BE2C (cell line): ENCODE measurements at regions not wholly inside any gene's neighbourhood (a gene's known extent, or its start where the extent isn't known, plus 50 kb on each side); places are given as distances from the start of the nearest gene placed in this dataset.

Experiments used
- DNase-seq: peaks from one replicate; pipeline ENCODE4 v3.0.0-alpha.2; 2020
- H3K27me3 ChIP-seq: fragments of 250-450 bp; sonication (Bioruptor Pico); 2 replicates; pipeline ENCODE4 v1.5.1; 2020; ENCODE audit warnings: mild to moderate bottlenecking
- H3K36me3 ChIP-seq: fragments of 250-450 bp; sonication (Bioruptor Pico); 2 replicates; pipeline ENCODE4 v1.5.1; 2020; ENCODE audit warnings: mild to moderate bottlenecking
- H3K4me1 ChIP-seq: fragments of 250-450 bp; sonication (Bioruptor Pico); 2 replicates; pipeline ENCODE4 v1.5.1; 2020
- H3K4me3 ChIP-seq: 2 replicates; pipeline ENCODE4 v1.5.1; 2011; ENCODE audit warnings: low read depth, low read length
- H3K9me3 ChIP-seq: fragments of 250-450 bp; sonication (Bioruptor Pico); 2 replicates; pipeline ENCODE4 v1.5.1; 2020
- CTCF ChIP-seq: IDR thresholded peaks from 2 replicates; pipeline ENCODE4 v1.5.1; 2012; ENCODE audit warnings: mild to moderate bottlenecking, low read depth, low read length

- H3K4me3 ChIP-seq: no peak overlapping the region
- no peak for DNase-seq
- no peaks in the 10 kb centered on the region for H3K27me3 ChIP-seq
Measured at GRCh38 chr7:25643770-25644394, 415.6 kb upstream of the NPVF start.

GRCh38 chr7:25646726-25647413, 418.6 kb upstream of the NPVF start:
- H3K4me1 ChIP-seq: no peaks in the 10 kb centered on the region; the same call in 1 of the 2 replicates

More at GRCh38 chr7:25643770-25644394, 415.6 kb upstream of the NPVF start:
- no peaks in the 10 kb centered on the region for H3K36me3 ChIP-seq
- no peaks in the 10 kb centered on the region; the same call in 1 of the 2 replicates for H3K4me1 ChIP-seq
- no peak for TF ChIP-seq CTCF
- H3K9me3 ChIP-seq: no peaks in the 10 kb centered on the region

GRCh38 chr7:25647872-25648271, 419.6 kb upstream of the NPVF start:
- Histone ChIP-seq H3K4me3 (no peak overlapping the region), H3K27me3 (no peaks in the 10 kb centered on the region), H3K9me3 (no peaks in the 10 kb centered on the region), H3K4me1 (no peaks in the 10 kb centered on the region; the same call in 1 of the 2 replicates), H3K36me3 (no peaks in the 10 kb centered on the region)
- DNase-seq: no peak
- TF ChIP-seq CTCF: no peak

More at GRCh38 chr7:25646726-25647413, 418.6 kb upstream of the NPVF start:
- no peak for DNase-seq
- H3K27me3 ChIP-seq: no peaks in the 10 kb centered on the region
- H3K4me3 ChIP-seq: no peak overlapping the region
- no peaks in the 10 kb centered on the region for H3K9me3 ChIP-seq
- H3K36me3 ChIP-seq: no peaks in the 10 kb centered on the region
- TF ChIP-seq CTCF: no peak

GRCh38 chr7:25652366-25652765, 424.1 kb upstream of the NPVF start:
- Histone ChIP-seq H3K9me3 (no peaks in the 10 kb centered on the region), H3K27me3 (no peaks in the 10 kb centered on the region), H3K36me3 (no peaks in the 10 kb centered on the region), H3K4me3 (no peak overlapping the region), H3K4me1 (peaks cover 11% of the 10 kb centered on the region)
- no peak for TF ChIP-seq CTCF
- DNase-seq: no peak

GRCh38 chr7:25653384-25653783, 425.1 kb upstream of the NPVF start:
- Histone ChIP-seq H3K27me3 (no peaks in the 10 kb centered on the region), H3K4me1 (peaks cover 21% of the 10 kb centered on the region), H3K36me3 (no peaks in the 10 kb centered on the region), H3K9me3 (no peaks in the 10 kb centered on the region), H3K4me3 (no peak overlapping the region)
- no peak for TF ChIP-seq CTCF
- no peak for DNase-seq

GRCh38 chr7:25656071-25656470, 427.8 kb upstream of the NPVF start:
- H3K9me3 ChIP-seq: no peaks in the 10 kb centered on the region
- peak overlapping the region; percentile 13; the same call in 1 of the 2 replicates for H3K4me3 ChIP-seq
- H3K4me1 ChIP-seq: peaks cover 36% of the 10 kb centered on the region
- no peak for TF ChIP-seq CTCF
- H3K27me3 ChIP-seq: no peaks in the 10 kb centered on the region
- H3K36me3 ChIP-seq: no peaks in the 10 kb centered on the region
- DNase-seq: no peak
